ENCODE measurements at regions not wholly inside any gene's neighbourhood (a gene's known extent, or its start where the extent isn't known, plus 50 kb on each side); places are given as distances from the start of the nearest gene placed in this dataset.

- DNase-seq, result no peak
These were observed 286.1 kb downstream of the IRS2 start for GRCh38 chr13:109500146-109500773.

- DNase-seq, result no peak
These were observed 288.5 kb downstream of the IRS2 start for GRCh38 chr13:109497917-109498316.

- DNase-seq, result no peak
These were observed 290.2 kb downstream of the IRS2 start for GRCh38 chr13:109496216-109496615.

DNA sequence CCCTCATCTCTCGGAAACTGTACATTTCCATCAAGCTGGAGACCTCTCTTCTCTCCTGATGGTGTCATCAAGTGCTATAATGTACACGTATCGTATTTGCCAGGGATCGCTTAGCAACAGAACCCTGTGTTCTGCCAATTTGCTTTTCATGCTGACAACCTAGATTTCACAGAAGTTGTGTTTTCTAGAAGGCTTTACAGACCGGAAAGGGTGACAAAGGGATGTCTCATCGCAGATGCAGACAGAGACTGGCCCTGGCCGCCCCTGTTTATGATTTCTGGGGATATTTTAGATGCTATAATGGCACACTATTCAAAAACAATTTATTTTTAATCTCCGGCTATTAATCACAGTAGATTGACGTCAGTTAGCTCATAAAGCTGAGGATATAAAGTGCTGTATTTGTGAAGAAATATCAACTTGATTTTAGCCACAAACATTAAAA lies 291.4 kb downstream of the IRS2 start:
- no peak for DNase-seq

- DNase-seq, result no peak
These were observed 301.1 kb downstream of the IRS2 start for GRCh38 chr13:109485136-109485794.

- DNase-seq, result no peak
These were observed 303.1 kb downstream of the IRS2 start for GRCh38 chr13:109483284-109483683.

GRCh38 chr13:109481040-109481439 lies 305.3 kb downstream of the IRS2 start:
- no peak for DNase-seq

GRCh38 chr13:109480011-109480955 lies 306.1 kb downstream of the IRS2 start:
- no peak for DNase-seq

GRCh38 chr13:109479534-109479933 lies 306.8 kb downstream of the IRS2 start:
- no peak for DNase-seq

DNA sequence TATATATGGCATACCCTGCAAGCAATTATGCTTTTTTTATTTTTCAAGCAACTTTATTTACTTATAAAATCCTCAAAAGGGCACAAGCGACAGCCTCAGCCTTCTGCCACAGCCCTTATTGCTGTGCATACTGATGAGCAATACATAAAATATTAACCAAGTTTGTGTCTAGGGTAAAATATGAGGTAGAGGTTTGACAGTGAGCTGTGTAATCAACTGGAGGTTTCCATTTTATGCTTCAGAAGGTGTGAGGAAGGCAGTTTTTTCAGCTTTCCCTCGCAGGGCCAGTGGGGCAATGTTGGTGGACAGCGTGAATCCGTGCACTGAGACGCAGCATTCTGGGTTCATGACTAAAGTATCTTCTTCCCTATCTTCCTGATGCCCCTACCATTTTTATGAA lies 310.4 kb downstream of the IRS2 start:
- no peak for DNase-seq

- DNase-seq, result no peak
These were observed 318.3 kb downstream of the IRS2 start for GRCh38 chr13:109468123-109468522.

DNA sequence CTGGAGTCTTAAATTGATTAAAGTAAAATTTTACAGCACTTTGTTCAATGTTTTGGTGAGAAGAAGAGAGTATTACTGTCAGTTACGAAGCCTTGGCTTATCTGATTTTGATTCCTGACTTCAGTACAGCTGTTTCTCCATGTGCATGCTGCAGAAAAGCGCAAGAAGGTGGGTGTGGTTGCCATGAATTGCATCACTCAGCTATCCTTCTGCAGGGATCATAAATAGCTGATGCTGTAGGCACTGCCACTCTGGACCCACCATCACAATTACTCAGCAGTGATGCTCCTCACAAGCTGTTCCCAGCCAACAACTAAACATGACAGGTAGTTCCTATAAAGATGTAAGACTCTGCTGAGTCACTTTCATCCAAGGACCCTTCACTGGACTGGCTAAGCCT lies 321.2 kb downstream of the IRS2 start:
- no peak for DNase-seq

DNA sequence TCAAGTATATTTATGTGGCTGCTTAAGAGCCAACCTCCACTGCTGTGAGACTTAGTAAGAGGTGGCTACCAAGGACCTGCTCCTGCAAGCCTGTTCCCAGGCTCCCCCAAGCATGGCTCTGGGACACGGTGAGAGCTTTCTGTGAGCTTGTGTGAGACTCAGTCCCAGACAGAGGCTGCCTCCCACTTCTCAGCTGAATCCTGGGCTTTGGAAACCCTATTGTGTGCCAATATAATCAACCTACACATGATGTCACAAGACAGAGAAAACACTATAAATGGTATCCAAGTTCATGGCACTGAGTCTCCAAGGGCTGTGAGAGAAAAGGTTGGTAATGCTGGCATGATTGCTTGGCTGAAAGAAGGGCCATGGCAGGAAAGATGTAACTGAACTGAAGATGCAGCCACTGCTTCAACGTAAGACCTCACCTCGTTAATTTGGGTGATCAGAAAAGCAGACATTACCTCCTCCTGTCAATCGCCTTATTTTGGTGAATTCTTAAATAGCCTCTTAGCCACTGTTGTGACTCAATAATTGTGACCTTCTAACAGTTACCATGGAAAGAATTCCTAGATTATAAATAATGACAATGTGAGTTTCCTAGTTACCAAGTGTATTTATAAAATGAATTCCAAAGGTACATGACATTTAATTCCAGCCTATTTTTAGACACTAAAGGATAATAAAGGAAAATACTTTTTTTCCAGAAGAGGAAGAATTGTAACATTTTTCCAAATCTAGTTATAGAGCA lies 332.0 kb downstream of the IRS2 start:
- DNase-seq, result no peak

- no peak for DNase-seq
These were observed 334.7 kb downstream of the IRS2 start for GRCh38 chr13:109451726-109452125.

- DNase-seq, result no peak
These were observed 337.8 kb downstream of the IRS2 start for GRCh38 chr13:109448629-109449028.

- no peak for DNase-seq
These were observed 338.7 kb downstream of the IRS2 start for GRCh38 chr13:109447667-109448066.

GRCh38 chr13:109440320-109440719 lies 346.1 kb downstream of the IRS2 start:
- DNase-seq, result no peak

DNA sequence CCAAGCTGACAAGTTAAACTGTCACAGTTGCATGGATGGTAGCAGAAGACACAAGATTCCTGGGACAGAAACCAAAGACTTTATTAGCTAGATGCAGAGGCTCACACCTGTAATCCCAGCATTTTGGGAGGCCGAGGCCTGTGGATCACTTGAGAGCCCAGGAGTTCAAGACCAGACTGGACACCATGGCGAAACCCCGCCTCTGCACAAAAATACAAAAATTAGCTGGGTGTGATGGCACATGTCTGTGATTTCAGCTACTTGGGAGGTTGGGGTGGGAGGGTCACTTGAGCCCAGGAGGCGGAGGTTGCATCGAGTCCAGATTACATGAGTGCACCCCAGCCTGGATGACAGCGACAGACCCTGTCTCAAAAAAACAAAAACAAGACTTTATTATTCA lies 346.6 kb downstream of the IRS2 start:
- DNase-seq, result no peak

DNA sequence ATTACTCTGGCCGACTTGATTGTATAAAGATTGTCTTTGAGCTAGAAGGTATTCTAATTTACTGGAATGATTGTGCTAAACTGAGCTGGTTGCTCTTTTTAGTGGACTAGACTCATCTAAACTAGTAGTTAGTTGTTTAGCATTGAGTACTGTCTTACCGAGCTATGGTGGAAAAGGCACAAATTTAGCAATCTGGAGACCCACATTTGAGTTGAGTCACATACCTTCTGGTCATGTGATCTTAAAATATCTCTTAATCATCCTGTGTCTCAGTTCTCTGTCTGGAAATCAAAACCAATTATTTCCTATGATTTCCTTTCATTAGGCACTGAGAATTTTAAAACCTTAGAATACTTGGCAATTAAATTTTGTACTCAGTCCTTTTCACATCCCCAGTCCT lies 349.5 kb downstream of the IRS2 start:
- DNase-seq, result no peak

DNA sequence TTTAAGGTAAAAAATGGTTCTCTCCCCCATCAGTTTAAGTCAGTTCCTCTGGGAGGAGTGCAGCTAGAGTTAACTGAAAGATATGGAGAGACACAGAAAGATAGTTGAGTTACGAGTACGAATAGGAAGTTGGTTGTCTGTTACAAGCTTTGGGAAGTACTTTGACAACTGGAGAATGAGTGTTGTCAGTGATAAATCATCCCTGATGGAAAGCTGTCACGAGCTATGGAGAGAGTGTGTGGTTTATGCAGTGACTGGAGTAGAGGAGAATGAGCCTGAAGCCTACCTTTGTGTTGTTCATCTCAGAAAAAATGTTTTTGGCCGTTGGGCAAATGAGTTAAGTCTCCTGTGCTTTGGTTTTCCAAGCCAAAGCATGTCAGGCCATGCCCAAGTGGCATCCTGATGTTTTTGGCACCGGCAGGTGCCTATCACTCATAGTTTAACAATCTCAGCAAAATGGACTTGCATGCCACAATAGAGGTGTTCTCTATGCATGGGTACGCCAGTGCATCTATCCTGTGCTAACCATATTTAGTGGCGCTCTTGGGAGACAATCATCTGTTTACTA lies 350.2 kb downstream of the IRS2 start:
- DNase-seq, result no peak

DNA sequence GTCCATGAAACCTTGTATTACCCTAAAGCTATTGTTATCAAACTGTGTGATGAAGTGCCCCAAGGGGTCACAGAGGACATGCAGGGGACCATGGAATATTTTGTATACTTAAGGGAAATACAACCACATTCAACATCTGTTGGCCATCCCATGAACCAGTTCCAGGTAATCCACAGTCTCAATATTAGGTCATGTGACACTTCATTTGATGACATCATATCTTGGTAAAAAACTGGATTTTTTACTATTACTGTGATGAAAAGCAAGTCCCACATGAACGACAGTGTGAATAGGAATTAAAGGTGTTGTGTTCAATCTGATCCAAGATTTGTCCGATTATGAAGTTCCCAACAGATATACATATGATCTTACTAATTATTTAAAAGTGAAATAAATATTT lies 355.2 kb downstream of the IRS2 start:
- no peak for DNase-seq

DNA sequence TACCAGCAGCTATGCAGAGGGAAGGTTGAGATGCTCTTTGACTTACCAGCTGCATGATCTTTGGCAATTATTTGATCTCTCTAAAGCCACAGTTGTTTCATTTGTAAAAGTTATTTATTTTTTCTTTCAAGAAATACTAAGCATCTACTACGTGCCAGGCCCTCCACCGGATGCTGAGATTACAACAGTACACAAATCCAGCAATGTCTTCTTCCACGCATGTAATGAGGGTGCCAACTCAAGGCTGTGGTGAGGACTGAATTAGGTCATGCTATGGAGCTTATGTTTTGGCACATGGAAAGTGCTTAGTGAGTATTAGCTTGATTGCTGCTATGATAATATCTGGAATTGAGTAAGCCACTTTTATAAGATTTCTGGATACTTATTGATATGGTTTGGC lies 358.2 kb downstream of the IRS2 start:
- DNase-seq, result no peak

GRCh38 chr13:109427695-109428094 lies 358.7 kb downstream of the IRS2 start:
- DNase-seq, result no peak

Data from stimulated activated CD4-positive, alpha-beta T cell treated with anti-CD3 and anti-CD28 coated beads, Interleukin-2, amount 100 ng/mL, for 24 hours (primary cell).